ENCODE measurements at regions not wholly inside any gene's neighbourhood (a gene's known extent, or its start where the extent isn't known, plus 50 kb on each side); places are given as distances from the start of the nearest gene placed in this dataset.

- no peak for TF ChIP-seq CTCF (IDR thresholded peaks at IDR 0.05; ENCODE audit: low read depth, low read length)
- DNase-seq (ENCODE audit: extremely low read depth, low read depth), result no peak
These were observed 128.6 kb upstream of the ADAMTS9 start for GRCh38 chr3:64816355-64816754.

GRCh38 chr3:64815789-64816188 lies 128.0 kb upstream of the ADAMTS9 start:
- no peak for DNase-seq (ENCODE audit: extremely low read depth, low read depth)
- TF ChIP-seq CTCF (IDR thresholded peaks at IDR 0.05; ENCODE audit: low read depth, low read length), result no peak

- no peak for TF ChIP-seq CTCF (IDR thresholded peaks at IDR 0.05; ENCODE audit: low read depth, low read length)
- no peak for DNase-seq (ENCODE audit: extremely low read depth, low read depth)
These were observed 127.4 kb upstream of the ADAMTS9 start for GRCh38 chr3:64815195-64815631.

- no peak for TF ChIP-seq CTCF (IDR thresholded peaks at IDR 0.05; ENCODE audit: low read depth, low read length)
- no peak for DNase-seq (ENCODE audit: extremely low read depth, low read depth)
These were observed 126.6 kb upstream of the ADAMTS9 start for GRCh38 chr3:64814351-64814750.

GRCh38 chr3:64813326-64813725 lies 125.5 kb upstream of the ADAMTS9 start:
- TF ChIP-seq CTCF (IDR thresholded peaks at IDR 0.05; ENCODE audit: low read depth, low read length), result no peak
- DNase-seq (ENCODE audit: extremely low read depth, low read depth), result no peak

- no peak for TF ChIP-seq CTCF (IDR thresholded peaks at IDR 0.05; ENCODE audit: low read depth, low read length)
- no peak for DNase-seq (ENCODE audit: extremely low read depth, low read depth)
These were observed 121.3 kb upstream of the ADAMTS9 start for GRCh38 chr3:64809086-64809485.

GRCh38 chr3:64808061-64808460 lies 120.3 kb upstream of the ADAMTS9 start:
- DNase-seq (ENCODE audit: extremely low read depth, low read depth), result no peak
- TF ChIP-seq CTCF (IDR thresholded peaks at IDR 0.05; ENCODE audit: low read depth, low read length), result no peak

Data from AG09319 (cell line).